GM19239 (cell line): ENCODE measurements at regions not wholly inside any gene's neighbourhood (a gene's known extent, or its start where the extent isn't known, plus 50 kb on each side); places are given as distances from the start of the nearest gene placed in this dataset.
"Not testable (repeated sequence)": the region's sequence is repeated elsewhere in the genome, so short reads cannot be mapped to it uniquely, and the experiment has no call there.

Experiments
- DNase-seq: peaks from one replicate; pipeline ENCODE4 v3.0.0; 2011; ENCODE audit warnings: low spot score; ENCODE audit not compliant: insufficient read length
- FAIRE-seq: peaks from 2 replicates; lab custom pipeline; 2011; peaks lifted over from hg19 to GRCh38; lab: Jason Lieb, UNC

GRCh38 chr3:193040836-193041672 is 123.4 kb upstream of the MB21D2 start:
- FAIRE-seq = no peak
- peak; percentile 15 for DNase-seq

DNA sequence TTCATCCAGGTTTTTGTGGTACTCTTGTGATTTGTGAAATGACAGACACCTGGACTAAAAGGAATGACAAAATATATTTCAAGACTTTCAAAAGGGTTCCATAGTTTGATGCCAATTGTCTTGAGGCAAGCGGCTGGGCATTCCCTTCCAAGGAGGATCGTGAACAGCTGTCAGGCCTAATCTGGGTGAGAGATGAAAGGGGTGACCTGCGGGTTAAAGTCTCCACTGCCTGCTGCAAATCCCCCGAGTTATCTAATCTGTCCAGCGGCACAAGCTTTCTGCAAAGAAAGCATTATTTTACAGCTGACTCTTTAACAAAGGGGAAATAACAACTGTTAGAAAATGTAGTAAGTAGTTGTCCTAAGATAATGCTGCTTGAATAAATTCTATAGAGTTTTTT is 128.7 kb upstream of the MB21D2 start:
- DNase-seq (no peak), FAIRE-seq (no peak)

DNA sequence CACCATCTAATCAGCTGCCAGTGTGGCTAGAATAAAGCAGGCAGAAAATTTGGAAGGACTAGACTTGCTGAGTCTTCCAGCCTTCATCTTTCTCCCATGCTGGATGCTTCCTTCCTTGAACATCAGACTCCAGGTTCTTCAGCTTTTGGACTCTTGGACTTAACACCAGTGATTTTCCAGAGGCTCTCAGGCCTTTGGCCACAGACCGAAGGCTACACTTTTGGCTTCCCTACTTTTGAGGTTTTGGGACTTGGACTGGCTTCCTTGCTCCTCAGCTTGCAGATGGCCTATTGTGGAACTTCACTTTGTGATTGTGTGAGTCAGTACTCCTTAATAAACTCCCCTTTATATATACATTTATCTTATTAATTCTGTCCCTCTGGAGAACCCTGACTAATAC is 129.8 kb upstream of the MB21D2 start:
- not testable (repeated sequence) for DNase-seq, FAIRE-seq

DNA sequence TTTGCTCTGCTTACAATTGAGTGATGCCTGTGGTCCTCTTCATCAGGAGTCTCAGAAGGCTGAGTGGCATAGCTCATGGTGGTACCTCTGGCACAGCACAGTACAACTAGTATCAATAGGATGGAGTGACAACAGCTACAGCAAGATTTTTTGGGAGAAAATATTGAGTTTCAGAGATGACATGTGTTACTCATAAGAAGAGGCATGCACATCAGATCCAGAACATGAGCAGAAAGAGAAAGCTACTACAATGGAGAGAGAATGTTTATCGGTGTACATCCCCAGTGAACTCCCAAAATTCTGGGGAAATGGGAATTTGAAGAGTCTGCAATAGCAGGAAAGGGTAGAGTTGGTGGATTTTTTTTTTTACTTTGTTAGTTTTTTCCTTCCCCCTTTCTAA is 130.5 kb upstream of the MB21D2 start:
- FAIRE-seq = no peak
- DNase-seq = no peak

DNA sequence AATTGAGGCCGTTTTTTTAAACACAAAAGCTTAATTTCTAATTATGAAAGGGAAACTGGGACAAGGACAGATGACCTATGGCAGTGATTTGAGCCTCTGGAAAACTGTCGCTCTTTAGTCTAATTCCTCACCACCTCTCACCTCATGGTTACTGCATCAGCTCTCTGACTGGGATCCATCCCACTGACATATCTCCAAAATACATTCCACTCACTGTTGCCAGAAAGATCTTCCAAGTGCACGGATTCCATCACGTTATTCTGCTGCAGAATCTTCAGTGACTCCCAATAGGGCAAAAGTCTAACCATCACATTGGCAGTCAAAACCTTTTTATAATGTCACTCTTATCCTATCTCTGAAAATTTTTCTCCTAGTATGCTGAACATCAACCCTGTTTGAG is 132.3 kb upstream of the MB21D2 start:
- FAIRE-seq (no peak), DNase-seq (no peak)

GRCh38 chr3:193051314-193051713 is 133.7 kb upstream of the MB21D2 start:
- FAIRE-seq (no peak), DNase-seq (no peak)

DNA sequence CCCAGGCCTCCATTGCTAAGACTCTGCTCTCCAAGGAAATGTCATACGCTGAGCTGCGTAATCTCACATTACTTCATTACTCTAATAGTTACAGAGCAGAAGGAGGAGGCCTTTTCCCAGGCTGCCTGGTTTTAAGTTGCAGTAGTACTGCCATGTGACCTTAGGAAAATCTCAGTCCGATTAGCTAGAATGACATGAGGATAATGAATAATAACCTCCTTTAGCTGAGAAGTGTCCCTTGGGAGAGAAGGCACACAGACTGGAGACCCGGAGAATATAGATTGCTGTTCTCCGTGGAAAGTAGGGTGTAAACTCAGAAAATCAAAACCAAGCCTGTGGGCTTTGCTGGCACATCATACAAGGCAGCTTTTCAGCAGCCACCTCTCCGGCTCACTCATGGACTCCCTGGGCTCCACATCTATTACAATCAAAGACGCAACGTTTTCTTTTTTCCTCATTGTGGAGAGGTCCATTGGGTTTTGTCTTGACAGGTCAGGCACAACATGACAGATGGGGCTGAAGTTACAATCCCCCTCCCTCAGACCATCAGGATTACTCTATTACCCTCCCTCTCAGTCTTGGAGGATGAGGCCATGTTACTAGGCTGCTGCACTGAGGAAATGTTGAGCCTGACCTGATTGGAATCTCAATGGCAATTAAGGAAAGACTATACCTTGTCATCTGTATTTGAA is 134.8 kb upstream of the MB21D2 start:
- FAIRE-seq (no peak), DNase-seq (no peak)

GRCh38 chr3:193053046-193053435 is 135.4 kb upstream of the MB21D2 start:
- DNase-seq (no peak), FAIRE-seq (no peak)

- DNase-seq = no peak
- FAIRE-seq = no peak
Measured at GRCh38 chr3:193055352-193055751, 137.7 kb upstream of the MB21D2 start.

DNA sequence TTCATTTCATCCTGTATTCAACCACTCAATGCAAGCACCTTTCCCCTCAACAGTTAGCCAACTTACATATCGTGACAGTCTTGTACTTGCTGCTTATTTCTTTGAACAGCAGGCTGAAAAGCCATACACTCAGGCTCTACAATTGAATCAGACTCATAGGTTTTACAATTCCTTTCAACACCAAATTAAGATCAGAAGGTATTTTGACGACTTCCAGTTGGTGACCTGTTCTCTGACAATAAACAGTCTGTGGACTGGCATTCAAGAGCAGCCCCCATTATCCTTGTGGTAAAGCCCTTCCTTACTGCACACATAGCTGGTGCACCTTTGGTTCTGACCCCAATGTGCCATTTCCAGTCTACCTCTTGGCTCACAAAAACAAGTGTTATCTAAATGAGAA is 140.0 kb upstream of the MB21D2 start:
- DNase-seq (no peak), FAIRE-seq (no peak)

GRCh38 chr3:193060748-193061546 is 143.3 kb upstream of the MB21D2 start:
- no peak for FAIRE-seq
- DNase-seq = no peak

GRCh38 chr3:193068365-193068764 is 150.7 kb upstream of the MB21D2 start:
- no peak for DNase-seq
- no peak for FAIRE-seq

- FAIRE-seq, DNase-seq: not testable (repeated sequence)
Measured at GRCh38 chr3:193069732-193070131, 152.1 kb upstream of the MB21D2 start.

DNA sequence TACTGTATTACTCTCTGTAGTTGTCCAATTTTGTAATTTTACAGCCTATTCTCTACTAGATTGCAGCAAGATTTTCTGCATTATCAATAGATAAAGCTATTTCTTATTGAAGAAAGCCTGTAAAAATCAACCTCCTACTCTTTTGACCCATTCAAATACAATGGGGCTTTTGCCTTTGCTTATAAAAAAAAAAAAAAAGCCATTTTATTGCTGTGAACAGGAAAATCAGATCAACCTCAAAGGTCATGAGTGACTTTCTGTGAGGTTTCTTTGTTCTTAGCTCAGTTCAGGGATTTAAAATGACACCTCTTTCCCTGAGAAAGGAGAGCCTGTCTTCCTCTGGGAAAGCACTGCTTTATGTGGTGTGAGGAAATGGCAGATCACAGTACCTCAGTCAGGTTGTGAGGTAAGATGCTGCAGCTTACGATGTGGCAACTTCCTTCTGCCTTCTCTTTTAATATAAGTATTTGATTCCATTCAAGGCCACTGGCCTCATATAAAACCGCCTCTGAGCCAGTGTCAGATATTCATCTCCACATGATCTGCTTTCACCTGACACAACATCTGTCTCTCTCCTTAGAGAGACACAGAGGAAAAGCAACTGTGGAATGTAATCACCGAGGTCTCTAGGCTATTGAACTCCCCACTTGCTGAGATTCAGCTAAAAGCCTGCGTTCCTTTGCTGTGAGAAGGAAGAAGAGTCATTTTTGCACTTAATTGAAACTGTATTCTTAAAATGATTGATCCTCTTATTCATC is 161.5 kb upstream of the MB21D2 start:
- no peak for FAIRE-seq
- no peak for DNase-seq

DNA sequence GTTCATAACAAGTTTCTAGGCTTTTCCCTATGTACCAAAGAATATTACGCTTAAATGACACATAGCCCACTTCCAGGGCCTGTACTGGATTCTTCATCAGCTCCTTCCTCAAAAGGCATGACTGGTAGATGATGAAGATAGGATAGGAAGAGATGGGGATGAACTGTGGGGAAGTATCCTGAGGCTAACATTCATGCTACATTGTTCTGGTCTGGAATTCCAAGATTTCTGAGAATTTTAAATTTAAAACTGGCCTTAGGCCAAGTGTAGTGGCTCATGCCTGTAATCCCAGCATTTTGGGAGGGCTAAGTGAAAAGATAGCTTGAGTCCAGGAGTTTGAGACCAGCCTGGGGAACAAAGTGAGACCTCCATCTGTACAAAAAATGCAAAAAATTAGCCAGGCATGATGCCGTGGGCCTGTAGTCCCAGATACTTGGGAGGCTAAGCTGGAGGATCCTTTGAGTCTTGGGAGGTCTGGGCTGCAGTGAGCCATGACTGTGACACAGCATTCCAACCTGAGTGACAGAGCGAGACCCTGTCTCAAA is 160.1 kb upstream of the PLAAT1 start:
- DNase-seq (no peak), FAIRE-seq (no peak)

DNA sequence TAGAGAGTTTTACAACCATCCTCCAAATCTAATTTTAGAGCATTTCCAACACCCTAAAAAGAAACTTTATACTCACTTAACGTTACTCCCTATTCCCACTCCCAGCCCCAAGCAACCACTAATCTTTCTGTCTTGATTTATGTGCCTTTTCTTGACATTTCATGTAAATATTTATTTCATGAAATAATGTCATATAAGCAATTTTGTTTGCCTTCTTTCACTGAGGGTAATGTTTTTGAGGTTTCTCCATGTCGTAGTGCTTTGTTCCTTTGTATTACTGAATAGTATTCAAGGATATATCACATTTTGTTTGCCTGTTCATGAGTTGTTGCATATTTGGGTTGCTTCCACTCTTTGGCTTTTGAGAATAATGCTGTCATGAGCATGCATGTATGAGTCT is 155.4 kb upstream of the PLAAT1 start:
- DNase-seq = no peak
- no peak for FAIRE-seq

- no peak for DNase-seq
- no peak for FAIRE-seq
Measured at GRCh38 chr3:193086681-193087080, 154.3 kb upstream of the PLAAT1 start.

GRCh38 chr3:193087336-193087735 is 153.7 kb upstream of the PLAAT1 start:
- no peak for DNase-seq
- no peak for FAIRE-seq

GRCh38 chr3:193095366-193095765 is 145.7 kb upstream of the PLAAT1 start:
- no peak for DNase-seq
- no peak for FAIRE-seq

DNA sequence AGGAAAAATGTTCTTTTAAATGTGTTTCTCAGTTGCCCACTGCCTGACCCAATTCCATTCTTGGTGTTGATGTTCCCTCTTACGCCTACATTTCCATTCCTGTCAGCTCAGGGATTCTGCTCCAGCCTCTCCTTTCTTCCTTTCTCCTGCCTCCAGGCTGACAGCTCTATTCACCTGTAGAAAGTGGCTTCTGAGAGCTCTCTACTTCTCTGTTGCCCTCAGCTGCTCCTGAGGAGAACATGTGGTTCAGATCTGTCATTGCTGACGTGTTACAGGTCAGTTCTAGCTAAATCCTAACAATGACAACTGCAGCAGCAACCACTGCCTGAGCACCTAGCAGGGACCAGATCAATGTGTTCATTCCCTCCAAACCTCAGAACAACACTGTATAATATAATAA is 144.9 kb upstream of the PLAAT1 start:
- FAIRE-seq = no peak
- no peak for DNase-seq
